Osteocyte (in vitro differentiated cells): ENCODE measurements at regions not wholly inside any gene's neighbourhood (a gene's known extent, or its start where the extent isn't known, plus 50 kb on each side); places are given as distances from the start of the nearest gene placed in this dataset.

Experiments used
- DNase-seq: peaks from one replicate; pipeline ENCODE4 v3.0.0; 2021; ENCODE audit warnings: mixed read lengths; ENCODE audit not compliant: unreplicated experiment; ENCODE audit errors: extremely low spot score
- H3K27ac Mint-ChIP-seq: one replicate; pipeline ENCODE4 v1.8.0; 2021; ENCODE audit warnings: mild to moderate bottlenecking, mixed read lengths; ENCODE audit not compliant: unreplicated experiment
- H3K27me3 Mint-ChIP-seq: one replicate; pipeline ENCODE4 v1.8.0; 2021; ENCODE audit warnings: mixed read lengths; ENCODE audit not compliant: unreplicated experiment
- H3K36me3 Mint-ChIP-seq: one replicate; pipeline ENCODE4 v1.8.0; 2021; ENCODE audit warnings: mixed read lengths; ENCODE audit not compliant: unreplicated experiment
- H3K4me1 Mint-ChIP-seq: one replicate; pipeline ENCODE4 v1.8.0; 2021; ENCODE audit warnings: mixed read lengths; ENCODE audit not compliant: unreplicated experiment
- H3K4me3 Mint-ChIP-seq: one replicate; pipeline ENCODE4 v1.8.0; 2021; ENCODE audit warnings: mild to moderate bottlenecking, moderate library complexity, mixed read lengths; ENCODE audit not compliant: unreplicated experiment
- H3K9me3 Mint-ChIP-seq: one replicate; pipeline ENCODE4 v1.8.0; 2021; ENCODE audit warnings: mixed read lengths; ENCODE audit not compliant: unreplicated experiment
- TF ChIP-seq, protein P1 (sequence below): fragments of 200-600 bp; sonication (generic); IDR thresholded peaks from 2 replicates; pipeline ENCODE4 v1.5.0; 2021; ENCODE audit warnings: antibody characterized with exemption, mild to moderate bottlenecking, moderate library complexity

GRCh38 chr3:145882436-145882835, 278.5 kb downstream of the PLOD2 start:
- H3K4me3 Mint-ChIP-seq = no peak overlapping the region
- peaks cover 7% of the 10 kb centered on the region for H3K4me1 Mint-ChIP-seq
- DNase-seq = no peak
- no peaks in the 10 kb centered on the region for H3K36me3 Mint-ChIP-seq
- TF ChIP-seq, protein P1, sequence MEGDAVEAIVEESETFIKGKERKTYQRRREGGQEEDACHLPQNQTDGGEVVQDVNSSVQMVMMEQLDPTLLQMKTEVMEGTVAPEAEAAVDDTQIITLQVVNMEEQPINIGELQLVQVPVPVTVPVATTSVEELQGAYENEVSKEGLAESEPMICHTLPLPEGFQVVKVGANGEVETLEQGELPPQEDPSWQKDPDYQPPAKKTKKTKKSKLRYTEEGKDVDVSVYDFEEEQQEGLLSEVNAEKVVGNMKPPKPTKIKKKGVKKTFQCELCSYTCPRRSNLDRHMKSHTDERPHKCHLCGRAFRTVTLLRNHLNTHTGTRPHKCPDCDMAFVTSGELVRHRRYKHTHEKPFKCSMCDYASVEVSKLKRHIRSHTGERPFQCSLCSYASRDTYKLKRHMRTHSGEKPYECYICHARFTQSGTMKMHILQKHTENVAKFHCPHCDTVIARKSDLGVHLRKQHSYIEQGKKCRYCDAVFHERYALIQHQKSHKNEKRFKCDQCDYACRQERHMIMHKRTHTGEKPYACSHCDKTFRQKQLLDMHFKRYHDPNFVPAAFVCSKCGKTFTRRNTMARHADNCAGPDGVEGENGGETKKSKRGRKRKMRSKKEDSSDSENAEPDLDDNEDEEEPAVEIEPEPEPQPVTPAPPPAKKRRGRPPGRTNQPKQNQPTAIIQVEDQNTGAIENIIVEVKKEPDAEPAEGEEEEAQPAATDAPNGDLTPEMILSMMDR = no peak
- H3K9me3 Mint-ChIP-seq = no peaks in the 10 kb centered on the region
- no peak overlapping the region for H3K27ac Mint-ChIP-seq
- H3K27me3 Mint-ChIP-seq = peaks cover 16% of the 10 kb centered on the region

DNA sequence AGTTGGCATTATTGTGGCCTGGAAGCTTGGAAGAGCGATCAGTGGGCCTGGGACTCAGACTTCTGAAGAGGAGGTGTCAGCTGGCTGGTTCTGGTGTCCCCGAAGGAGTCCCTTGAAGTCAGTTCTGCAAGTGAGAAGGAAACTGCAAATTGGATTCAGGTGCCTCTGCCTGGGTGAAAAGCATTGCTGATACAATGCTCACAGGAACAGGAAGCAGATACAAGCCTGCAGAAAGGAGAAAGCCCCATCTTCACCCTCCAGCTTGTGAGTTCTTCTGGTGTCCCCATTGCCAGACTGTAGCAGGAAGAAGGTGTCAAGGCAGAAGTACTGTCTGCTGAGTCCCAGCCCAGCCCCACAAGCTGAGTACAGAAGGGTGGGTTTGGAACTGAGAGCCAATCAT, 271.3 kb downstream of the PLOD2 start:
- no peak overlapping the region for H3K4me3 Mint-ChIP-seq

GRCh38 chr3:145892869-145893268, 268.1 kb downstream of the PLOD2 start:
- TF ChIP-seq, protein P1 = no peak
- peaks cover 12% of the 10 kb centered on the region for H3K4me1 Mint-ChIP-seq
- H3K27ac Mint-ChIP-seq = no peak overlapping the region
- no peaks in the 10 kb centered on the region for H3K9me3 Mint-ChIP-seq
- H3K4me3 Mint-ChIP-seq = no peak overlapping the region
- DNase-seq = no peak
- no peaks in the 10 kb centered on the region for H3K36me3 Mint-ChIP-seq
- peaks cover 20% of the 10 kb centered on the region for H3K27me3 Mint-ChIP-seq

More for the DNA sequence above, 271.3 kb downstream of the PLOD2 start:
- peaks cover 16% of the 10 kb centered on the region for H3K4me1 Mint-ChIP-seq
- H3K9me3 Mint-ChIP-seq = no peaks in the 10 kb centered on the region
- TF ChIP-seq, protein P1 = no peak
- H3K27ac Mint-ChIP-seq = no peak overlapping the region
- H3K36me3 Mint-ChIP-seq = no peaks in the 10 kb centered on the region
- H3K27me3 Mint-ChIP-seq = peaks cover 33% of the 10 kb centered on the region
- DNase-seq = no peak

DNA sequence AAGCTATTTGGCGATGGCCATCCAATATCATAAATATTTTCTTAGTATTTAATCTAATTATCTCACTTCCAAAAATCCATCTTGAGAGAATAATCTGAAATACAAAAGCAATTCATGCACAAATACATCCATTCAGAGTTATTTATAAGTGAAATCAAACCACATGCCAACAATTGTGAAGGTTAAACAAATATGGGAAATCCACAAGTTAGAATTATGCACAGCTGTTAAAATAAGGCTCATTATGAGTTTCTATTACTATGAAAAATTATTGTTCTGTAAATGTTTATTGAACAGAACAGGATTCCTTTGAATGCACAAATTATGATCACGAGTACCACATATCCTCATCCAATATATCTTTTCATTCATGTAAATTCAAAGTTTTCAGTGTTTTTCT, 267.7 kb downstream of the PLOD2 start:
- Mint-ChIP-seq H3K4me3 (no peak overlapping the region), H3K36me3 (no peaks in the 10 kb centered on the region), H3K9me3 (no peaks in the 10 kb centered on the region), H3K27me3 (peaks cover 16% of the 10 kb centered on the region), H3K4me1 (peaks cover 12% of the 10 kb centered on the region), H3K27ac (no peak overlapping the region)
- TF ChIP-seq, protein P1 = no peak
- DNase-seq = no peak

- H3K4me3 Mint-ChIP-seq = peak overlapping the region; percentile 15
- no peak for DNase-seq
- no peak overlapping the region for H3K27ac Mint-ChIP-seq
- H3K4me1 Mint-ChIP-seq = peaks cover 15% of the 10 kb centered on the region
- H3K9me3 Mint-ChIP-seq = no peaks in the 10 kb centered on the region
- no peaks in the 10 kb centered on the region for H3K27me3 Mint-ChIP-seq
- no peaks in the 10 kb centered on the region for H3K36me3 Mint-ChIP-seq
- TF ChIP-seq, protein P1 = no peak
Observed at GRCh38 chr3:145898487-145898886, 262.5 kb downstream of the PLOD2 start.
